Epithelial cell of proximal tubule (primary cell): ENCODE measurements at regions not wholly inside any gene's neighbourhood (a gene's known extent, or its start where the extent isn't known, plus 50 kb on each side); places are given as distances from the start of the nearest gene placed in this dataset.

Experiments
- DNase-seq: peaks from one replicate; pipeline ENCODE4 v3.0.0-alpha.2; 2011; ENCODE audit warnings: low read depth
- H3K4me3 ChIP-seq: 2 replicates; pipeline ENCODE4 v1.5.1; 2011; ENCODE audit warnings: low read depth, mild to moderate bottlenecking, low read length
- CTCF ChIP-seq: conservative IDR thresholded peaks from 2 replicates; pipeline ENCODE4 v1.5.1; 2012; ENCODE audit warnings: low read depth, mild to moderate bottlenecking, low read length

GRCh38 chr18:64936671-64937070 is 787.8 kb upstream of the LINC00305 start:
- DNase-seq = no peak
- no peak for TF ChIP-seq CTCF
- no peak overlapping the region for H3K4me3 ChIP-seq

GRCh38 chr18:64929036-64929435 is 780.1 kb upstream of the LINC00305 start:
- no peak for TF ChIP-seq CTCF
- DNase-seq = no peak
- no peak overlapping the region for H3K4me3 ChIP-seq

- TF ChIP-seq CTCF = no peak
- H3K4me3 ChIP-seq = no peak overlapping the region
Measured at GRCh38 chr18:64919971-64920570, 771.2 kb upstream of the LINC00305 start.

GRCh38 chr18:64918851-64919250 is 770.0 kb upstream of the LINC00305 start:
- TF ChIP-seq CTCF = no peak

More at GRCh38 chr18:64919971-64920570, 771.2 kb upstream of the LINC00305 start:
- no peak for DNase-seq

GRCh38 chr18:64893349-64893748 is 744.5 kb upstream of the LINC00305 start:
- TF ChIP-seq CTCF = no peak
- no peak for DNase-seq
- H3K4me3 ChIP-seq = no peak overlapping the region

More at GRCh38 chr18:64918851-64919250, 770.0 kb upstream of the LINC00305 start:
- no peak for DNase-seq
- H3K4me3 ChIP-seq = no peak overlapping the region

GRCh38 chr18:64888956-64889355 is 740.1 kb upstream of the LINC00305 start:
- DNase-seq = no peak
- no peak for TF ChIP-seq CTCF
- H3K4me3 ChIP-seq = no peak overlapping the region

- no peak for TF ChIP-seq CTCF
- DNase-seq = no peak
- H3K4me3 ChIP-seq = no peak overlapping the region
Measured at GRCh38 chr18:64886995-64887394, 738.1 kb upstream of the LINC00305 start.
